GM18520 (cell line): ENCODE measurements at regions not wholly inside any gene's neighbourhood (a gene's known extent, or its start where the extent isn't known, plus 50 kb on each side); places are given as distances from the start of the nearest gene placed in this dataset.
"Not testable (repeated sequence)": the region's sequence is repeated elsewhere in the genome, so short reads cannot be mapped to it uniquely, and the experiment has no call there.

Source experiments
- ATAC-seq: cut with Tn5 transposase; IDR thresholded peaks from one replicate; pipeline ENCODE4 v1.9.1; 2021; ENCODE audit not compliant: unreplicated experiment

DNA sequence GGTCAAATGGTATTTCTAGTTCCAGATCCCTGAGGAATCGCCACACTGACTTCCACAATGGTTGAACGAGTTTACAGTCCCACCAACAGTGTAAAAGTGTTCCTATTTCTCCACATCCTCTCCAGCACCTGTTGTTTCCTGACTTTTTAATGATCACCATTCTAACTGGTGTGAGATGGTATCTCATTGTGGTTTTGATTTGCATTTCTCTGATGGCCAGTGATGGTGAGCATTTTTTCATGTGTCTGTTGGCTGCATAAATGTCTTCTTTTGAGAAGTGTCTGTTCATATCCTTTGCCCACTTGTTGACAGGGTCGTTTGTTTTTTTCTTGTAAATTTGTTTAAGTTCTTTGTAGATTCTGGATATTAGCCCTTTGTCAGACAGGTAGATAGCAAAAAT, 269.9 kb upstream of the NREP start:
- ATAC-seq = not testable (repeated sequence)

GRCh38 chr5:112025757-112026156, 268.8 kb upstream of the NREP start:
- ATAC-seq = no peak

DNA sequence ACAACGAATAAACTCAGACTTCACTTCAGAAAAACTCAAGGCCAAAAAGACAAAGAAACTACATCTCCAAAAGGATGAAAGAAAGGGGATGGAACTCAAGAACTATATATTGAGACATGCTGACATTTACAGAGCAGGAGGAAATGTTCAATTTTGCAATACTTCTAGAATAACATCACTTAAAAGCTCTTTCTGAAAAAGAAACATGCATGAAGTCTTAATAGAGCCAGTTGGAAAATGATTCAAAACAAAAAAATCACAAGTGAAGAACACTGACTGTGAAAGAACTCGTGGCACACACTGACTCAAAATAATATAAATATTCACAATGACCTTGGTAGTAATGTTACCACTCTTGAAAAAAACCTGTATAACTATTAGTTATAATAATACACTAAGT, 267.8 kb upstream of the NREP start:
- ATAC-seq = no peak

GRCh38 chr5:112024221-112024620, 267.2 kb upstream of the NREP start:
- no peak for ATAC-seq

DNA sequence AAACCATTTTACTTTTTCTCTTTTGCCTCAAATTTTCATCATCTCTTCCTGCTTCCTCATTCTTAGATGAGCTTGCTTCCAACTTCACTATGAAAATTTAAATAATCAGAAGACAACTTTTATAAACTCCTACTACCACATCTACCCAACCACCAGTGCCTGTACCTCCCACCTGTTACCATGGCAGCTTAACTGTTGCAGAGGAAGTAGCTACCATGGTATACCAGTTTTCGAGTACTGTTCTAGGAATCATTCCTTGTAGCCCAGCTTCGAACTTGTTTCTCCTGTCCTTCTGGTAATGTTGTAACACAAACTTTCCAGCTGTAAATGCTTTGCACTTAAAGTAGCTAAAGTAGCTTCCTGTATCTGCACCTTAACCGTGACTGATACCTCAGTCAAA, 266.8 kb upstream of the NREP start:
- ATAC-seq = no peak

GRCh38 chr5:112018846-112019245, 261.9 kb upstream of the NREP start:
- no peak for ATAC-seq

DNA sequence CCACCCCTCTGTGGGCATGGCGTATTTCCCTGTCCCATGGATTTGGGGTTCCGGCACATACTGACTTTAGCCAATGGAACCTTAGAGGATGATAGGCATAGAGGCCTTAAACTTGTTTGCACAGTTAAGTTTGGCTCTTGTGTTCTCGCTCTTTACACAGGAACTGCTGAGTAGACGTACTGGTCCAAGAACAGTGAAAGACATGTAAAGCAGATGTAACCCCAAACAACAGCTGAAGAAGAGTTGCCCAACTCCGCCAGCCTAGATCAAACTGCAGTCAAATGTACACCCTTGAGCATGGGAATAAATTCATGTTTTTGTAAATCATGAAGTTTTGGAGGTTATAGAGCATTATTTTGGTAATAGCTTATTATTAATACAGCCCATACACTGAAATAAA, 260.0 kb upstream of the NREP start:
- ATAC-seq = no peak

DNA sequence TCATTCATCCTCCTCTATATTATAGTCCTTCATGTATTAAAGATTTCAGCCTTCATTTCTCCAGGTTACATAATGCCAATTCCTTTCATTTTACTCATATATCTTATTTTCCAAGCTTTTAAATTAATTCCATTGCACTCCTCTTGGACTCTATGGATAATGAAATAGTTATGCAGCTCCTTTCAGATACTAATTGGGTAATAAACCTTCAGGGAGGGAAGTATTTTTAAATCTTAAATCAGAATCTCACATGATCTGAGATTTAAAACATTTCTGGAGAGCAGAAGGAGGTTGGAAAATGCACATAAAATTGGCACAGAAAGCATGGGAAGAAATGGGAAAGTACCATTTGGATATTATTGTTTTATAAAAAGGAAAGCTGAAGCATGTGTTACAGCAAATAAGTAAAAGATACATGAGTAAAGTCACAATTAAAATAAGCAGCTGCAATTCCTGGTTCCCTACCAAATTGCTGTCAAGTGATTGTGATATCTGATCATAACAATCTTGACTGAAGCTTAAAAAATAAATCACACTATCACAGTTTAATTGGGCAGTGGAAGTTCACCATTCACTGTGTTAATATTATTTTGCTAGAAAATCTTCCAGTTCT, 257.9 kb upstream of the NREP start:
- ATAC-seq = no peak

- no peak for ATAC-seq
These were observed 256.7 kb upstream of the NREP start for GRCh38 chr5:112013660-112014059.

GRCh38 chr5:112012104-112012503, 255.1 kb upstream of the NREP start:
- ATAC-seq = no peak

DNA sequence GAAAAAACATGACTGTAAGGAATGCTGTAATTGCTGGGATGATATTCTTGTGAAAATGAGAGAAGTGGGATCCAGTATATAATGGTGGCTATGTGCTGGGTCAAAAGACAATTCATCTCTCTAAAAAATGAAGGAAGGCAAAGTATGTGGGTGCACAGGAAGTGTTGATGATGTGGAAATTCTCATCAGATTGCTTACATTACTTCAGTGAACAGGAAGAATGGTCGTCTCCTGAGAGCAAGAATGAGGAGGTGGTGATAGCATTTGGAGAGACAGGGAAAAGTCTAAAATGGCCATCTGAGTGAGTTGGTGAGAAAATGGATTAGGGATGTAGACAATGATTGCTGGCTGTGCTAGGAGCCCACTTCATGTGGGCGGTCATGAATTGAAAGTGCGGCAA, 253.5 kb upstream of the NREP start:
- ATAC-seq = no peak

DNA sequence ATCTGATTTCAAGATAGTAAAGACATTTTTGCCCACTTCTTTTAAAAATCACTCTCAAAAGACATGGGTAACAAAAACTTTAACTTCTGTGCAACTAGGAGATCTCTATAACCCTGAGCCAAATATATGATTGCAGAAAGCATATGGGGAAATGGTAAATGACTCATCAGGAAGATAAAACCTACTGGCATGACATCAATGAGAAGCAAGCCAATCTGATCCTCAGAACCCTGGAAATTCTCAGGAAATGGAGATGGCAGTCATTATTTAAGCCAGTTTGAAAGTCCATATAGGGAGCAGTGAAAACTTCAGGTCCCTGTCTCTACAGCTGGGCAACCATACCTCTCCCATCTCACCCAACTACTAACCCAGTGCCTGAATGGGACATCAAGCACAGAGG, 249.7 kb upstream of the NREP start:
- ATAC-seq = no peak

GRCh38 chr5:112005623-112005930, 248.6 kb upstream of the NREP start:
- no peak for ATAC-seq

DNA sequence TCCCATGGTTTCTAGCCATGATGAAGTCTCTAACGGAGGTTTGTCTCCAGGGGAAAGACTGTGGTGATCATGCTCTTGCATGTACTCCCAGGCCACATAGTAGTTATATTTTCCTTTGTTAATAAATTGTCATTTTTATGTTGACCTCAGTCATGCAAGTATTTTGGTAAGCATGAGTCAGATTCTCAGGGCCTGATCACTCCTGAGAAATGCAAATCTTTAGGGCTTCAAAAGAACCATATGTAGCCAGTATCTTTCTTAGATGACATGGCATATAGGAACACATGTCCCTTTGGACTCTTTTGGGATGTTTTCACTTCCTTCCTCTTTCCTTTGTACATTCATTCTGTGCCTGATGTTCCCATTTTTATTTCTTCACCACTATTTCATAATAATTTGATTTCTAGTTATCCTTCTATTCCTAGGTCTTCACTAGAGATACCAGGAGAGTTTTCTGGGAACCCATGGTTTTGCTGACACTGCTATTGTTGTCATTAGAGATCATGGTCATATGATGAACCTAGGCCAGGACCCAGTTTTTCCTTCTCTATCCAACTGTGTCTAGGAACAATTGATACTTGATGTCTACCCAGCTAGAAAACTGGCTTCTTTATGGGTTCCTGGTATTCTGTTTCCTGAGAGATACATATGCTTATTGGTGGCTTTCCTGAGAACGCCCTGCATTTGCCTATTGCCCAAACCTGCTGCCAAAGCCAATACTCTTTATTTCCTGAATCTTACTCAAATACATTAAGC, 248.1 kb upstream of the NREP start:
- peak; percentile 82 for ATAC-seq

GRCh38 chr5:112002376-112002775, 245.4 kb upstream of the NREP start:
- ATAC-seq = no peak

GRCh38 chr5:111999286-111999685, 242.3 kb upstream of the NREP start:
- no peak for ATAC-seq

GRCh38 chr5:111998871-111999270, 241.9 kb upstream of the NREP start:
- no peak for ATAC-seq

DNA sequence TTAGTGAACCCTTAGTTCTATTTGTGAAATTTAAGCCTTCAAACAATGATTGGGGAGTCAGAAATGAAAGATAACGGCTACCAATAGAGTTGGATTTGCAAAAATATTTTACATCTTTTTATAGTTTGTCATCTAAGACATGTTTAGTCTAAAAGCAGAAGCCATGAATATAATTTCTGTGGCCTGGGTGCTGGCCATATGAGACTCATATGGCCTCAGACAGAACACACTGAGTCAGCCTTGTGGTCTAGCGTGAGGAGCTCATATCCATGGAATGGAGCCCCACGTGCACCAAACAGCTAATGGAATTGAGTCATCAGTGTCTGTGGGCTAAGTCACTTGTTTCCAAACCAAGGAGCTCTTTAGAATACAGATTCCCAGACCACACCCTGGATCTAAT, 240.7 kb upstream of the NREP start:
- ATAC-seq = no peak

DNA sequence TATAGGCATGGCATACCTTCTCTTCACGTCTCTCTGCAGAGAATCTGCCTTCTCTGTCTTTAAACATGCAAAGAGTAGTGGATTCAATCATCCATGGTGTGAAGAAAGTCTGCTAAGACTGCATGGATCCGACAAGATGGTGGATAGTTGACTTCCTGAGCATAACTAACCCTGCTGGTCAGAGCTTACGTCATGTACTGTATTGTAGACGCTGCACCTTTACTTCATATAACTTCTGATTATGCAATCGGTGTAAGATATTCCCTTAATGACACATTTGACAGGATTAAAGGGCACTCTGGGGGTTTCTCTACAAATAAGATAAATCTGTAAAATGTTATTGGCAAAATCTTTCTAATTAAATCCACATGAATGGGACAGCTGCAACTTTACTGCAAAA, 240.3 kb upstream of the NREP start:
- no peak for ATAC-seq

DNA sequence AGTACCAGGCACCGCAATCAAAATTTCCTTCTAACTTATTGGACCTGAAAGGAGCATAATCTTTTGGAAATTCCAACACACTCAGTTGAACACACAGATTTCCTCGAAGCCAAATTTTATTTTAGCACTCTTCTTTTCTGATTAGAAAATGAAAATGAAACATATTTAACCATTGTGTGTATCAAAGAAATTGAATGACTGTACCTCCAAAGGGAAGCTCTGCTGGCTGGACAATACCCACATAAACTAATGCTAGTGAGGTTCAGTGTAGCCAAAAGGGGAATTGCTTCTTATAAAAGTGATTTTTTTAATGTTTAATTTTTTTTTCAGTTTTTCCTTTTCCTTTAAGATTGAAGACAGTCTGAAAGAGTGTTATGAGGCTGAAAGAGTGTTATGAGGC, 239.6 kb upstream of the NREP start:
- ATAC-seq = no peak

- ATAC-seq = no peak
These were observed 238.7 kb upstream of the NREP start for GRCh38 chr5:111995701-111996100.

DNA sequence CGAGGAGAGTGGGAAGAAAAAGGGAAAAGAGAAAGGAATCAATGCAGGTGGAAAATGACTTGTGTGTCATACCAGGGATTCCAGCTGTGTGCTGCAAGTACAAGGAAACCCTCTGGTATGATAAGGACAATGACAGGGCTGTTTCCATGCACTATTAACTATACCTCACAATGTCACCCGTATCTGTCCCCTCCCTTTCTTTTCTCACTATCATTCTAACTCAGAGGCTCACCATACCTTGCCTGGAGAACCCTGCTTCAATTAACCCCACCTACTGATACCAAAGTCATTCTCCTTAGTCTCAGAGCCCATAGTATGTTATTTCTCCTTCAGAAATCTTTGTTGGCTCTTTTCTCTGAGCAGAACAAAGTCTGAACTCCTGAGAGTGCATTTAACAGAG, 236.2 kb upstream of the NREP start:
- ATAC-seq = no peak

GRCh38 chr5:111984044-111984443, 227.1 kb upstream of the NREP start:
- peak; percentile 43 for ATAC-seq
